DOHH2 (cell line): ENCODE measurements at regions not wholly inside any gene's neighbourhood (a gene's known extent, or its start where the extent isn't known, plus 50 kb on each side); places are given as distances from the start of the nearest gene placed in this dataset.

Experiments
- H3F3A ChIP-seq: fragments of 200-600 bp; sonication (generic), shearing (Covaris generic); 2 replicates; pipeline ENCODE4 v1.6.0; 2016; ENCODE audit warnings: antibody characterized with exemption, mild to moderate bottlenecking; ENCODE audit not compliant: control insufficient read depth, insufficient read depth
- H3K27ac ChIP-seq: fragments of 200-600 bp; sonication (generic); 2 replicates; pipeline ENCODE4 v1.5.1; 2014; ENCODE audit warnings: low read depth, mild to moderate bottlenecking, low read length, moderate library complexity
- H3K27me3 ChIP-seq: fragments of 200-600 bp; sonication (generic); 2 replicates; pipeline ENCODE4 v1.6.1; 2014; ENCODE audit warnings: mild to moderate bottlenecking, low read length, mixed read lengths; ENCODE audit not compliant: control insufficient read depth
- H3K36me3 ChIP-seq: fragments of 200-600 bp; sonication (generic); 2 replicates; pipeline ENCODE4 v1.6.1; 2014; ENCODE audit warnings: mild to moderate bottlenecking, low read length, moderate library complexity, mixed read lengths; ENCODE audit not compliant: control insufficient read depth
- H3K4me1 ChIP-seq: fragments of 200-600 bp; sonication (generic); 2 replicates; pipeline ENCODE4 v1.6.1; 2014; ENCODE audit warnings: mild to moderate bottlenecking, low read length, mixed read lengths; ENCODE audit not compliant: control insufficient read depth
- H3K4me2 ChIP-seq: fragments of 200-600 bp; sonication (generic); 2 replicates; pipeline ENCODE4 v1.6.0; 2014; ENCODE audit warnings: mild to moderate bottlenecking, low read length, moderate library complexity
- H3K4me3 ChIP-seq: fragments of 200-600 bp; sonication (generic); 2 replicates; pipeline ENCODE4 v1.5.1; 2014; ENCODE audit warnings: mild to moderate bottlenecking, low read length, mixed read lengths
- H3K79me2 ChIP-seq: fragments of 200-600 bp; sonication (generic); 2 replicates; pipeline ENCODE4 v1.6.1; 2014; ENCODE audit warnings: mild to moderate bottlenecking, low read length, mixed read lengths; ENCODE audit not compliant: control insufficient read depth
- H3K9me2 ChIP-seq: fragments of 200-600 bp; sonication (generic); replicated peaks from 2 replicates; pipeline ENCODE4 v1.6.1; 2014; ENCODE audit warnings: mild to moderate bottlenecking, low read length, mixed read lengths; ENCODE audit not compliant: control insufficient read depth
- H3K9me3 ChIP-seq: fragments of 200-600 bp; sonication (generic); 2 replicates; pipeline ENCODE4 v1.6.1; 2014; ENCODE audit warnings: antibody characterized with exemption, low read length, mixed read lengths; ENCODE audit not compliant: control insufficient read depth, insufficient read depth
- H4K20me1 ChIP-seq: fragments of 200-600 bp; sonication (generic); 2 replicates; pipeline ENCODE4 v1.6.0; 2014; ENCODE audit warnings: low read depth, mild to moderate bottlenecking, antibody characterized with exemption, low read length, moderate library complexity; ENCODE audit not compliant: control insufficient read depth, insufficient read depth
- EZH2phosphoT487 ChIP-seq: fragments of 200-600 bp; sonication (generic); IDR thresholded peaks from 2 replicates; pipeline ENCODE4 v1.6.1; 2017; ENCODE audit warnings: borderline replicate concordance, mild to moderate bottlenecking, antibody characterized with exemption, low read length, moderate library complexity, mixed read lengths
- TF ChIP-seq, protein P1 (sequence below): fragments of 200-600 bp; sonication (generic); IDR thresholded peaks from one replicate; pipeline ENCODE4 v1.5.1; 2014; ENCODE audit warnings: antibody characterized with exemption, mild to moderate bottlenecking, low read depth, low read length; ENCODE audit not compliant: poor library complexity, severe bottlenecking

DNA sequence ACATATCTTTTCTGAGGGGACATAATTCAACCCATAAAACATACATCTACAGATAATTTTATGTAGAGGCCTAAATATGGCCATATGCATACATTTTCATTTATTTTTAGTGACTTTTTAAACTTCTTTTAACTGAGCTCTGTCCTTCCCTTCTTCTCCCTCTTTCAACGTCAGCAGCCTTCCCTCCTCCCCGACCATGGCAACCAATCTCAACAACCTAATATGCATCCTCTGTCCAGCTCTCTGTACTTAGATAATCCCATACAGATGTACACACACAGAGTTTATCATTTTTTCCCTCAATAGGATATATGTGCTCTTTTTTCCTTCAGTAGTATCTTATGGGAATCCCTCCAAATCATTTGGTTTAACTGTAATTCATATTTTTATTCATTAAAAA is 94.3 kb downstream of the CCDC71L start:
- peaks cover 8% of the 10 kb centered on the region for H3K4me1 ChIP-seq
- H3K36me3 ChIP-seq, result no peaks in the 10 kb centered on the region
- peaks cover 9% of the 10 kb centered on the region; the same call in 1 of the 2 replicates for H3K27me3 ChIP-seq
- no peaks in the 10 kb centered on the region for H3K9me3 ChIP-seq
- no peak overlapping the region for H3K4me2 ChIP-seq
- H4K20me1 ChIP-seq, result no peaks in the 10 kb centered on the region
- H3K4me3 ChIP-seq, result no peak overlapping the region
- H3K79me2 ChIP-seq, result no peaks in the 10 kb centered on the region
- TF ChIP-seq, protein P1, sequence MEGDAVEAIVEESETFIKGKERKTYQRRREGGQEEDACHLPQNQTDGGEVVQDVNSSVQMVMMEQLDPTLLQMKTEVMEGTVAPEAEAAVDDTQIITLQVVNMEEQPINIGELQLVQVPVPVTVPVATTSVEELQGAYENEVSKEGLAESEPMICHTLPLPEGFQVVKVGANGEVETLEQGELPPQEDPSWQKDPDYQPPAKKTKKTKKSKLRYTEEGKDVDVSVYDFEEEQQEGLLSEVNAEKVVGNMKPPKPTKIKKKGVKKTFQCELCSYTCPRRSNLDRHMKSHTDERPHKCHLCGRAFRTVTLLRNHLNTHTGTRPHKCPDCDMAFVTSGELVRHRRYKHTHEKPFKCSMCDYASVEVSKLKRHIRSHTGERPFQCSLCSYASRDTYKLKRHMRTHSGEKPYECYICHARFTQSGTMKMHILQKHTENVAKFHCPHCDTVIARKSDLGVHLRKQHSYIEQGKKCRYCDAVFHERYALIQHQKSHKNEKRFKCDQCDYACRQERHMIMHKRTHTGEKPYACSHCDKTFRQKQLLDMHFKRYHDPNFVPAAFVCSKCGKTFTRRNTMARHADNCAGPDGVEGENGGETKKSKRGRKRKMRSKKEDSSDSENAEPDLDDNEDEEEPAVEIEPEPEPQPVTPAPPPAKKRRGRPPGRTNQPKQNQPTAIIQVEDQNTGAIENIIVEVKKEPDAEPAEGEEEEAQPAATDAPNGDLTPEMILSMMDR, result no peak
- TF ChIP-seq EZH2phosphoT487, result no peak
- no peaks in the 10 kb centered on the region for H3F3A ChIP-seq
- H3K27ac ChIP-seq, result no peak overlapping the region
- no peaks in the 10 kb centered on the region for H3K9me2 ChIP-seq

DNA sequence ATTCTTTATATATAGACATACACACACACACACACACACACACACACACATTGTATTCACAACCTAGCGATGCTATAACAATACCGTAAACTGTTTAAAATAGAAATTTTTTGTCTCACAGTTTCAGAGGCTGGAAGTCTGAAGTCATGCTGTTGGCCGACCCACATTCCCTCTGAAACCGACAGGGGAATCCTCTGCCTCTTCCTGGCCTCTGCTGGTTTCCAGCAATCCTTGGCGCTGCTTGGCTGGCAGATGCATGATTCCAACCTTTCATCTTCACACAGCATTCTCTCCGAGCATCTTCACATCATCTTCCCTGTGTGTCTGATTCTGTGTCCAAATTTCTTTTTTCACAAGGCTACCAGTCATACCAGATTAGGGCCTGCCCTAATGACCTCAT is 94.8 kb downstream of the CCDC71L start:
- H3K4me3 ChIP-seq, result no peak overlapping the region
- H3K4me2 ChIP-seq, result no peak overlapping the region
- H3K27me3 ChIP-seq, result peaks cover 7% of the 10 kb centered on the region; the same call in 1 of the 2 replicates
- no peaks in the 10 kb centered on the region for H3K36me3 ChIP-seq
- H4K20me1 ChIP-seq, result no peaks in the 10 kb centered on the region
- peaks cover 8% of the 10 kb centered on the region for H3K4me1 ChIP-seq
- H3K9me3 ChIP-seq, result no peaks in the 10 kb centered on the region
- H3K9me2 ChIP-seq, result no peaks in the 10 kb centered on the region
- no peak for TF ChIP-seq EZH2phosphoT487
- TF ChIP-seq, protein P1, result no peak
- H3F3A ChIP-seq, result no peaks in the 10 kb centered on the region
- H3K79me2 ChIP-seq, result no peaks in the 10 kb centered on the region
- no peak overlapping the region for H3K27ac ChIP-seq

DNA sequence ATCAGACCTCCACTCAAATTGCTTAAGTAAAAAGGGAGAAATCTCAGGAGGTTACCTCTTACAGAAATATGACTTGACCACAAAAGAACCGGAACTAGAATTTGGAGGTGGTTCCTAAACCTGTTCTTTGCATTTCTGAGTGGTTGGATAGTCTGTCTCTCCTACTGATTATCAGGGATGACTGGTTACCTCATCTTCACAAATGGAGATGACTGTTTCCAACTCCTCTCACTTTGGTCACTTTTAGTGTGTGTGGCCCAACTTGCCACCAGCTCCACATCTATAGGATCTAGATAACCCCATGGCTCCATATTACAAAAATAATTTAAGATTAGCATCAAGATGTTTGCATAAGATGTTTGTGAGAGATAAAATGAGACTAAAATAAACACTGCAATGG is 95.5 kb downstream of the CCDC71L start:
- TF ChIP-seq EZH2phosphoT487, result no peak
- TF ChIP-seq, protein P1, result no peak
- Histone ChIP-seq H3K4me2 (no peak overlapping the region), H3K9me3 (no peaks in the 10 kb centered on the region), H3K27ac (no peak overlapping the region), H4K20me1 (no peaks in the 10 kb centered on the region), H3K4me1 (peaks cover 8% of the 10 kb centered on the region), H3K9me2 (no peaks in the 10 kb centered on the region), H3F3A (no peaks in the 10 kb centered on the region), H3K36me3 (no peaks in the 10 kb centered on the region), H3K27me3 (peaks cover 7% of the 10 kb centered on the region; the same call in 1 of the 2 replicates), H3K79me2 (no peaks in the 10 kb centered on the region), H3K4me3 (no peak overlapping the region)
